Natural killer cell treated with Interleukin-12 subunit alpha and Interleukin-12 subunit beta and Interleukin-15 and Interleukin-18, amount 100 ng/mL, for 72 hours (primary cell): ENCODE measurements at regions not wholly inside any gene's neighbourhood (a gene's known extent, or its start where the extent isn't known, plus 50 kb on each side); places are given as distances from the start of the nearest gene placed in this dataset.
A peak's percentile ranks its signal among the peaks of the same experiment; 100 is the strongest.

Experiments
- ATAC-seq, 2 donors: fragments of 150-1000 bp; cut with Tn5 transposase in 1 of 2; sonication (Bioruptor Pico), chemical (Tn5 transposase) in 1 of 2; 2 replicates each; pipeline ENCODE4 v1.10.0; 2021
- DNase-seq: peaks from one replicate; pipeline ENCODE4 v3.0.0; 2022; ENCODE audit warnings: low spot score
- H3K27ac Mint-ChIP-seq, 2 donors: 1 replicate in 1 of 2; 2 replicates in 1 of 2; pipeline ENCODE4 v1.8.0; 2022; ENCODE audit warnings: mixed read lengths in 2 of 2, mild to moderate bottlenecking in 1 of 2, moderate library complexity in 1 of 2
- H3K27me3 Mint-ChIP-seq, 2 donors: 1 replicate in 1 of 2; 2 replicates in 1 of 2; pipeline ENCODE4 v1.8.0; 2022; ENCODE audit warnings: mixed read lengths in 2 of 2
- H3K36me3 Mint-ChIP-seq: one replicate; pipeline ENCODE4 v1.8.0; 2022; ENCODE audit warnings: mixed read lengths
- H3K4me1 Mint-ChIP-seq, 2 donors: 1 replicate in 1 of 2; 2 replicates in 1 of 2; pipeline ENCODE4 v1.8.0; 2022; ENCODE audit warnings: low read depth in 2 of 2, mixed read lengths in 2 of 2, mild to moderate bottlenecking in 1 of 2
- H3K4me3 Mint-ChIP-seq: one replicate; pipeline ENCODE4 v1.8.0; 2022; ENCODE audit warnings: mixed read lengths
- H3K9me3 Mint-ChIP-seq: 2 replicates; pipeline ENCODE4 v1.8.0; 2022; ENCODE audit warnings: mixed read lengths

DNA sequence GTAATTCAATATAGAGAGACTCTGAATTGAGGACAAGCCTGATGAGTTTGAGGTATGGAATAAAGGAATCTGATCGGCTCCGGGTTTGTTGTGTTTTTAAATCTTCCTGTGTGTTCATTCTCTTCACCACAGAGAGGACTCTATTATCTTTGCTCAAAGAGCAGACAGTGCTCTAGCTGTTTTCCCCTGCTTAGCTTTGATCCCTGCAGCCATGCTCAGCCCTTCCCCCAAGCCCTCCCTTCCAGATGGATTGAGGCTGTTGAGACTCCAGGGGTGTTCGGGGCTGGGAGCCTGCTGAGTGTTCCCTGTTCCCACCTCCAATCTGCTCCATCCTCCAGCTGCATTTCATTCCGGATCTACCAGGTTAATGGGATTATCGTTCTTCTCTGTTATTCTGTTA, 74.2 kb upstream of the CXADR start:
- no peak overlapping the region for H3K4me3 Mint-ChIP-seq
- ATAC-seq (no peak), DNase-seq (no peak)
- no peaks in the 10 kb centered on the region for H3K36me3 Mint-ChIP-seq
- H3K27ac Mint-ChIP-seq: no peak overlapping the region
- no peaks in the 10 kb centered on the region for H3K9me3 Mint-ChIP-seq
- H3K4me1 Mint-ChIP-seq: no peaks in the 10 kb centered on the region
- H3K27me3 Mint-ChIP-seq: peaks cover 0 to 5% of the 10 kb centered on the region in 2 donors

DNA sequence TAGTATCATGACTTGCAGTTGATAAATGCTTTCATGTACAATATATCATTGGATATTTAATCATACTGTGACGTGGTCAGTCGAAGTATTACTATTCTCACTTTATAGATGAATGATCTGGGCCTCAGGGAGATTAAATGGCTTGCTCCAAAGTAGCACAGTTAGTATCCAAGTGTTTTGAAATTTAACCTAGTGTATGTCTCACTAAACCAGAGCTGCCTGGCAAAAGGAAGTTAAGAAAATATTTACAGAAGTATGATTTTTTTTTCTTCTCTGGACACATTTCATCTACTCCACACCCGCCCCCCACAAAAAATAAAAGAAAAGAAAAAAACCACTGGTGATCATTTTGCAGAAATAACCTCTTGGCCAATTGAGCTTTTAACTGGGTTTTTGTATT, 71.9 kb upstream of the CXADR start:
- ATAC-seq: no peak
- Mint-ChIP-seq H3K36me3 (no peaks in the 10 kb centered on the region), H3K27me3 (peaks cover 0 to 4% of the 10 kb centered on the region in 2 donors), H3K4me3 (no peak overlapping the region), H3K27ac (no peak overlapping the region), H3K4me1 (no peaks in the 10 kb centered on the region), H3K9me3 (no peaks in the 10 kb centered on the region)
- no peak for DNase-seq

DNA sequence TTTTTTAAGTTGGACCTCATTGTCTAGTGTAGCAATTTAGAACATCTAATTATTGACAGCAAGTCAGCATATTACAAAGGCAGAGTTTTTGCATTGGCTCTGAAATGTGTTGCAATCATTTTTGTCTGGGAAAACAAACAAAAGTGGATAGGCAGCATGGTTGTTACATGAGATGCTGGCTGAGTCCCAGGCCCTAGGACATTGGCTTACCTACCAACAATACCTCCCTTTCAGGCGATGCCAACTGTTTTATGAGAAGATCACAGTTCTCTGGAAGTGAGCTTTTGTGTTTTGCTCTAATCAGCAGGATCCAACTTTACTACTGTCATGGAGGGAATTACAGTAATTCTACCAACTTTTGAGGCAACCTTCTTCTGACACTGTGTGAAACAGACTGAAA, 71.5 kb upstream of the CXADR start:
- H3K4me1 Mint-ChIP-seq: no peaks in the 10 kb centered on the region
- H3K4me3 Mint-ChIP-seq: no peak overlapping the region
- no peak for DNase-seq
- no peaks in the 10 kb centered on the region for H3K9me3 Mint-ChIP-seq
- H3K27ac Mint-ChIP-seq: no peak overlapping the region
- H3K27me3 Mint-ChIP-seq: no peaks in the 10 kb centered on the region
- no peaks in the 10 kb centered on the region for H3K36me3 Mint-ChIP-seq
- no peak for ATAC-seq

DNA sequence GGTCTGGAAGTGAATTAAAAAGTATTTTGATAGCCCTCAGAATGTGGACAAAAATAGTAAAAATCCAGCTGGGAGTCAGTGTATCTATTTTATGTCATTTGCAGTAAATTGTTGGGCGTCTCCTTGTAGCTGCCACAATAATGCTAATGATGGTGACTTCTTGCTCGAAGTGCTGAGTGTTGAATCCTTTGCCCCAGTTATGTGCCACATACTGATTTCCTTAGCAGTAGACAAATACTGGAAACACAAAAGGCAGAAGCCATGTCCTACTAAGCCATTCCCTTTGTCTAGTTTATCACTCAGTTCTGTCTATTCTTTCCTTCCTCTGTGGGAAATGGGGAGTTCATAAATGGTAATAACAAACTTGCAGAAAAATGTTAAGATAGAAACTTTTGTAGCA, 70.7 kb upstream of the CXADR start:
- ATAC-seq (no peak), DNase-seq (no peak)
- Mint-ChIP-seq H3K36me3 (no peaks in the 10 kb centered on the region), H3K4me1 (no peaks in the 10 kb centered on the region), H3K27me3 (no peaks in the 10 kb centered on the region), H3K9me3 (no peaks in the 10 kb centered on the region), H3K4me3 (no peak overlapping the region), H3K27ac (no peak overlapping the region)

DNA sequence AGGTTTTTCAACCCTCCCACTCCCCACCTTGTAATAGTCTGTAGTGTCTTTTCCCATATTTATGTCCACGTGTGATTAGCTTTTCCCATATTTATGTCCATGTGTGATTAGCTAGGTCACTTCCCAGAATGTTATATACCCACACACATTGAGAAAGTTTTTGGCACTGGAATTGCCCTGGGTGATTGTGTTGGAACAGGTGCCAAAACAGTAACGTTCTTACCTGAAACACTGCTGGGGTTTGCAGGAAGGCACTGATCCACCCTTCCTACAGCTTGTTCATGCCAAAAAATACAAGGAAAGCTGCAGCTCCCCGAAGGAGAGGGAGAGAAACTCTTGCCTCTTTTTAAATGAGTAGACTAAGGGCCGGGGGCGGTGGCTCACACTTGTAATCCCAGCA, 68.0 kb upstream of the CXADR start:
- ATAC-seq (no peak), DNase-seq (no peak)
- H3K4me3 Mint-ChIP-seq: no peak overlapping the region
- no peaks in the 10 kb centered on the region for H3K4me1 Mint-ChIP-seq
- H3K36me3 Mint-ChIP-seq: no peaks in the 10 kb centered on the region
- no peaks in the 10 kb centered on the region for H3K27me3 Mint-ChIP-seq
- no peak overlapping the region for H3K27ac Mint-ChIP-seq
- no peaks in the 10 kb centered on the region for H3K9me3 Mint-ChIP-seq

DNA sequence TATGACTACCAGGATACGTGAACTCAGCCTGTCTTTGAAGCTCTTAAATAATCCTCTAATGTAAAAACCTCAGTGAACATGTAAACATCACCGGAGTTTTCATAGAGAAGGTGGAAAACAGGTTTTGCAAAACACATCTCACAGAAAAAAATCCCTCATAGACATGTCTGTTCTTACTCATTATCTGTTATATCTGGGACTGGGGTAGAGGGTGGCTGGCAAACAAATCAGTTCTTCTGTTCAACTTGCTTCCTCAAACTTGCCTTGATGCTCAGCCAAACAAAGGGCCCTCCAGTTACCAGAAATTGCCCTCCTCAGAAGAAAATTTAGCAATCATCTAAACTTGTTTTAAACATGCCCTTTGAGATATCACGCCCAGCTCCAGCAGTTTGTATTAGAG, 66.1 kb upstream of the CXADR start:
- H3K27ac Mint-ChIP-seq: no peak overlapping the region
- no peaks in the 10 kb centered on the region for H3K4me1 Mint-ChIP-seq
- DNase-seq (no peak), ATAC-seq (no peak)
- H3K36me3 Mint-ChIP-seq: no peaks in the 10 kb centered on the region
- no peak overlapping the region for H3K4me3 Mint-ChIP-seq
- H3K27me3 Mint-ChIP-seq: no peaks in the 10 kb centered on the region
- no peaks in the 10 kb centered on the region for H3K9me3 Mint-ChIP-seq

DNA sequence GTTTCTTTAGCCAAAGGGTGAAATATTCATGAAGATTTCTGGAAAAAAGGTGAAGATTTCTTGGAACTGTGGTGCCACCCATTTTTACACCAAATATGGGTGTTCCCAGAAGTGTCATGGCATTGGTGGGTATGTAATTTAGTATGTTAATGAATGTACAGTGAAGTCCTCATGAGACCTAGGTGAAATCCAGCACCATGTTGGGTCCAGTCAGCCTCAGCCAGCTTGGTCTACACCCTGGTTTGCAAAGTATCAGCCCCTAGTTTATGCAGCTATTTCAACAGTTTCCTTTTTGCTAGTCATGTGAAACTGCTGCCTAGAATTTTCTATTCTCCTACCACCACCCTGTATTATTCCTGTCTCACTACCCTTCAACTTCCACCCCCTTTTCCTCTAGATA, 63.1 kb upstream of the CXADR start:
- Mint-ChIP-seq H3K36me3 (no peaks in the 10 kb centered on the region), H3K4me3 (no peak overlapping the region), H3K4me1 (peaks cover 2 to 3% of the 10 kb centered on the region in 2 donors), H3K27me3 (peaks cover 0 to 2% of the 10 kb centered on the region in 2 donors), H3K27ac (no peak overlapping the region), H3K9me3 (no peaks in the 10 kb centered on the region)
- ATAC-seq: no peak
- DNase-seq: no peak

DNA sequence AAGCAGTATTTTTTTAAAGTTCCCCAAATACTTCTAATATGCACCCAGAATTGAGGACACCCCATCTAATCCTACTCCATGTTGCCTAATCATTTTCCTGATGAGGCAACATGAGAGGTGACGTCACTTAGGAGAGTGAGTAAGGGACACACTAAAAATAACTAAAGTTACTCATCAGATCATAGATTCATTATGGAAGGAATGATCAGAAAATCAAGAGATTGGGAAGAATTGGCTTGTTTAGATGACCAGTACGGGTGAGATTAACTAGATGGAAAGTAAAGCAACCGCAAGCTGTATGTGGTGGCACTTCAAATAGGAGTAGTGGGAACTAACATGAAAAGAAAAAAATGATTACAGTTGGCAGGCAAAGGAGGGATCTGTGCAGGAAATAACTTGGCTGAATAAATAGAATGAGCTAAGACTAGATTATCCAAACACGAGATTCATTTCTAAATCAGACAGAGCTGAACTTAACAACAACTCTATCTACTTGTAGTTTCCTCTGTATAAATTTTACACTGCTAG, 61.4 kb upstream of the CXADR start:
- no peak for DNase-seq
- Mint-ChIP-seq H3K27me3 (peaks cover 0 to 3% of the 10 kb centered on the region in 2 donors), H3K4me3 (no peak overlapping the region), H3K27ac (no peak overlapping the region), H3K36me3 (no peaks in the 10 kb centered on the region), H3K9me3 (no peaks in the 10 kb centered on the region), H3K4me1 (peaks cover 3 to 4% of the 10 kb centered on the region in 2 donors)
- ATAC-seq: no peak

DNA sequence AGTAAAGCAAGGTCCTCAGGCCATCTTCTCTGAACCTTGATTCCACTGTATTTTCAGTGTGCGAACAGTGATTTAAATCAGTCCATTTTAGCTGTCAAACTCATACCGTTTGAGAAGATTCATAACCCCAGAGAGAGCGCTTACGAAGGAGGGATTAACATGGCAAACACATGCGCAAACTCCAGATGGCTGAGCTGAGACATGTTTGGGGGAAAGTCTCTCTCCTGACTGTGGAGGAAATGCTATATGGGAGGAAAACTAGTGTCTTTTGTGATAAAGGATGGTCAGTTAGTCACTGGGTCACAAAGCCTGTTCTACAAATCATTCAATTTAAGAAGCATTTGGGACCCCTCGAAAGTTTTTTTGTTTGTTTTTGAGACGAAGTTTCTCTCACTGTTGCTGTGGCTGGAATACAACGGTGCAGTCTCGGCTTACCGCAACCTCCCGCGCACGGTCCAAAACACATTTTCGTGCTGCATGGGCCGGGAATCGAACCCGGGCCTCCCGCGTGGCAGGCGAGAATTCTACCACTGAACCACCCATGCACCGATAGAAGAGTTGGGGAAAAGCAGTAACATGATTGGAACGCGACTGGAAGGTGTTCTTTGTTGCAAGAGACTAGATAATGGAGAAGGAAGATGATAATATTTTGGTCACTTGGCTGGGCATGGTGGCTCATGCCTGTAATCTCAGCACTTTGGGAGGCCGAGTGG, 58.4 kb upstream of the CXADR start:
- Mint-ChIP-seq H3K27me3 (peaks cover 0 to 3% of the 10 kb centered on the region in 2 donors), H3K4me1 (peaks cover 3 to 4% of the 10 kb centered on the region in 2 donors), H3K4me3 (no peak overlapping the region), H3K36me3 (no peaks in the 10 kb centered on the region), H3K9me3 (no peaks in the 10 kb centered on the region), H3K27ac (peak overlapping the region; percentile 56 to 59)
- no peak for DNase-seq
- ATAC-seq: peak; percentile 59 to 77

DNA sequence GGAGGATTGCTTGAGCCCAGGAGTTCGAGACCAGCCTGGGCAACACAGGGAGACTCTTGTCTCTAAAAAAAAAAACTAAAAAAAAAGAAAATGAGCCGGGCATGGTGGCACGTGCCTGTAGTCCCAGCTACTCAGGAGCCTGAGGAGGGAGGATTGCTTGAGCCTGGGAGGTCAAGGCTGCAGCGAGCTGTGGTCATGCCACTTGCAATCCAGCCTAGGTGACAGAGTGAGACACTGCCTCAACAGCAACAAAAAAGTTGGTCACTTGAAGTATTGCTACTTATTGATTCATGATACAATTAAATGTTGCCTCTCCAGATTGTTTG, 57.9 kb upstream of the CXADR start:
- peaks cover 3 to 4% of the 10 kb centered on the region in 2 donors for H3K4me1 Mint-ChIP-seq
- H3K27me3 Mint-ChIP-seq: peaks cover 0 to 3% of the 10 kb centered on the region in 2 donors
- H3K9me3 Mint-ChIP-seq: no peaks in the 10 kb centered on the region
- H3K27ac Mint-ChIP-seq: peak overlapping the region; percentile 56 to 59
- DNase-seq: no peak
- no peaks in the 10 kb centered on the region for H3K36me3 Mint-ChIP-seq
- ATAC-seq: no peak
- no peak overlapping the region for H3K4me3 Mint-ChIP-seq

DNA sequence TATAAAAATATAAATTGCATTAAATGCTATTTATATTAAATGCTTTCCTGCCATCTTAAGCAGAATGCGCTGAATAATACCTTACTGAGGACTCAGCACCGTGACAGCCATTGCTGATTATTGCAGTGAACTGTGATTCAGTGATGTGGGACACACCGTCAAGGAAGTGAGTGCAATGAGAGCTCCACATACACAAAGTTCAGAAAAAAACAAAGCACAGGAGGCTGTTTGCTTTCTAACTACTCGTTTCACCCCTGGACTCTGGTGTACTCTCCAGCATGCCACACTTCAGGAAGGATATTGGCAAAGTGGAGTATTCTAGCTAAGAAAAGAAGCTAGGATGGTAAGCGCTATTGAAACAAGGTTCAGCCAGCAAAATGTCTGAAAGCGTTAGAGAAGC, 57.4 kb upstream of the CXADR start:
- H3K27ac Mint-ChIP-seq: no peak overlapping the region
- H3K4me3 Mint-ChIP-seq: no peak overlapping the region
- H3K36me3 Mint-ChIP-seq: no peaks in the 10 kb centered on the region
- no peak for ATAC-seq
- H3K27me3 Mint-ChIP-seq: peaks cover 0 to 3% of the 10 kb centered on the region in 2 donors
- H3K4me1 Mint-ChIP-seq: peaks cover 3 to 4% of the 10 kb centered on the region in 2 donors
- DNase-seq: no peak
- no peaks in the 10 kb centered on the region for H3K9me3 Mint-ChIP-seq

DNA sequence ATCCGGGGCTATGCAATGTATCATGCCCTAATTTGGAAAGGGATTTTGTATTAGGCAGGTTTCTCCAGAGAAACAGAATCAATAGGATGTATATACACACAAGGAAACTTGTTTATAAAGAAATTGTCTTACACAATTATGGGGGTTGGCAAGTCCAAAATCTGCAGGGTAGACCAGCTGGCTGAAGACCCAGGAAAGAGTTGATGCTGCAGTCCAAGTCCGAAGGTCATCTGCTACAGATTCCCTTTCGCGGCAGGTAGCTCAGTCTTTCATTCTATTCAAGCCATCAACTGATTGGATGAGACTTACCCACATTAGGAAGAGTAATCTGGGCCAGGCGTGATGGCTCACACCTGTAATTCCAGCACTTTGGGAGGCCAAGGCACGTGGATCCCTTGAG, 54.6 kb upstream of the CXADR start:
- no peak overlapping the region for H3K27ac Mint-ChIP-seq
- H3K36me3 Mint-ChIP-seq: no peaks in the 10 kb centered on the region
- DNase-seq: no peak
- ATAC-seq: no peak
- no peaks in the 10 kb centered on the region for H3K9me3 Mint-ChIP-seq
- peaks cover 3 to 4% of the 10 kb centered on the region in 2 donors for H3K4me1 Mint-ChIP-seq
- H3K4me3 Mint-ChIP-seq: no peak overlapping the region
- peaks cover 3 to 5% of the 10 kb centered on the region in 2 donors for H3K27me3 Mint-ChIP-seq

DNA sequence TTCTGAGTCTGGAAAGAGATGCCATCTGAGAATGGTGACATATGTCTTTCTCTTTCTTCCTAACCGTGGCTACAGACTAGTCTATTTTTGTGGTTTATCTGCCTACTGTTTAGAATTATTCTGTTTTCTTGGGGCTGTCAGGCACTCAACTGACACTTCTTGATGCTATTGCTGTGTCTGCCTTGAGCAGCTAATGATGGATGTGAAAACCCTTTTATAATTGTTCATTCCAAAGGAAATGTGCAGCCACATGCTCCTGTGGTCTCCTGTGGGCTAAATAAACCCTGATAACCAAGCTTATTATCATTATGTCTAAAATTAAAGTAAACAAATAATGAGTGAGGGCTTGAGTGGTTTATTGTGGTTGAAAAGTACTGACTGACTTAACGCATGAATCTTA, 52.7 kb upstream of the CXADR start:
- DNase-seq: no peak
- no peak for ATAC-seq
- peaks cover 0 to 5% of the 10 kb centered on the region in 2 donors for H3K27me3 Mint-ChIP-seq
- no peaks in the 10 kb centered on the region for H3K36me3 Mint-ChIP-seq
- H3K4me1 Mint-ChIP-seq: no peaks in the 10 kb centered on the region
- H3K27ac Mint-ChIP-seq: no peak overlapping the region
- H3K4me3 Mint-ChIP-seq: no peak overlapping the region
- no peaks in the 10 kb centered on the region for H3K9me3 Mint-ChIP-seq

DNA sequence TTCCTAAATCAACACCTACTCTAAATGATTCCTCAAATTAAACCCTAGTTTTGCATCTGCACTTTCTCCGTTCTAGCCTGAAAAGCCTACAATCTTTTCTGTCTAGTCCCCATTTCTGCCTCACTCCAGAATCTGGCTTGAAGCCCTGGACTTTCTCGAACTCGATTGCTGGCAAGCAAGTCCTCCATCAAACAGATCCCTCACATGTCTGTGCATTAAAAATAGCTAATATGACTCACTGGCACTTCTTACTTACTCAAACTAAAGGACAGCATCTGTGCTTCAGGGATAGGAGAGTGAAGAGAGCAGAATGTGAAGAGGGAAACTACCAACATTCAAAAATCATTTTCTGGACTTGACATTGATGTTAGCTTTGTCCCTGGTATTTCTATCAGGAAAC, 51.8 kb upstream of the CXADR start:
- Mint-ChIP-seq H3K4me1 (no peaks in the 10 kb centered on the region), H3K36me3 (no peaks in the 10 kb centered on the region), H3K9me3 (no peaks in the 10 kb centered on the region), H3K27ac (no peak overlapping the region), H3K27me3 (peaks cover 0 to 5% of the 10 kb centered on the region in 2 donors), H3K4me3 (no peak overlapping the region)
- DNase-seq: no peak
- ATAC-seq: no peak

DNA sequence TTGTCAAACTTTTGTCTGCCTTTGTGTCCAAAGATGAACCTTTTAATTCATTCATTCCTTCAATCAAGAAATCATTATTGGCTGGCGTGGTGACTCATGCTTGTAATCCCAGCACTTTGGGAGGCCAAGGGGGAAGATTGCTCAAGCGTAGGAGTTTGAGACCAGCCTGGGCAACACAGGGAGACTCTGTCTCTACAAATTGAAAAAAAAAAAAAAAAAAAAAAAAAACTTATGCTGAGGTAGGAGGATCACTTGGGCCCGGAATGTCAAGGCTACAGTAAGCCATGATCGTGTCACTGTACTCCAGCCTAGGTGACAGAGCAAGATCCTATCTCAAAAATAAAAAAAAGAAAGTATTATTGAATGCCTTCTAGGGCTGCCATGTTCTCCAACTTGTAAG, 51.3 kb upstream of the CXADR start:
- no peak for ATAC-seq
- Mint-ChIP-seq H3K4me3 (no peak overlapping the region), H3K27me3 (peaks cover 0 to 5% of the 10 kb centered on the region in 2 donors), H3K4me1 (no peaks in the 10 kb centered on the region), H3K36me3 (no peaks in the 10 kb centered on the region), H3K9me3 (no peaks in the 10 kb centered on the region), H3K27ac (no peak overlapping the region)
- no peak for DNase-seq
